SK-N-SH treated with all-trans-retinoic acid at 6 μM for 48 hours (cell line): ENCODE measurements at regions not wholly inside any gene's neighbourhood (a gene's known extent, or its start where the extent isn't known, plus 50 kb on each side); places are given as distances from the start of the nearest gene placed in this dataset.

Source experiments
- ARNTL ChIP-seq: fragments of 450-650 bp; formaldehyde crosslinking; IDR thresholded peaks from 2 replicates; pipeline ENCODE4 v1.5.0; 2020; ENCODE audit warnings: low read depth, mild to moderate bottlenecking, moderate library complexity, borderline replicate concordance
- RARB ChIP-seq: fragments of 250-450 bp; sonication (Bioruptor Pico); IDR thresholded peaks from 2 replicates; pipeline ENCODE4 v1.8.0; 2021; ENCODE audit warnings: mild to moderate bottlenecking, moderate library complexity
- SNAI2 ChIP-seq: fragments of 250-450 bp; sonication (Bioruptor Pico); IDR thresholded peaks from 2 replicates; pipeline ENCODE4 v1.5.0; 2020; ENCODE audit warnings: mild to moderate bottlenecking, moderate library complexity
- ZFP3 ChIP-seq: fragments of 250-450 bp; sonication (Bioruptor Pico); IDR thresholded peaks from 2 replicates; pipeline ENCODE4 v1.5.0; 2020; ENCODE audit warnings: mild to moderate bottlenecking, moderate library complexity

GRCh38 chr4:53906606-53907190 is 157.7 kb downstream of the CHIC2 start:
- no peak for TF ChIP-seq SNAI2 (CRISPR knock-in tag)
- no peak for TF ChIP-seq ARNTL (CRISPR knock-in tag)
- TF ChIP-seq RARB = no peak
- TF ChIP-seq ZFP3 = no peak
